OCI-LY3 (cell line): ENCODE measurements at regions not wholly inside any gene's neighbourhood (a gene's known extent, or its start where the extent isn't known, plus 50 kb on each side); places are given as distances from the start of the nearest gene placed in this dataset.

Experiments
- CTCF ChIP-seq: fragments of 200-600, 300-600 bp; sonication (generic); IDR thresholded peaks from 2 replicates; pipeline ENCODE4 v1.5.1; 2014; ENCODE audit warnings: antibody characterized with exemption, low read length, low read depth
- EZH2phosphoT487 ChIP-seq: fragments of 200-600 bp; shearing (Covaris generic); IDR thresholded peaks from 2 replicates; pipeline ENCODE4 v1.6.1; 2018; ENCODE audit warnings: antibody characterized with exemption, mixed run types, low read depth

DNA sequence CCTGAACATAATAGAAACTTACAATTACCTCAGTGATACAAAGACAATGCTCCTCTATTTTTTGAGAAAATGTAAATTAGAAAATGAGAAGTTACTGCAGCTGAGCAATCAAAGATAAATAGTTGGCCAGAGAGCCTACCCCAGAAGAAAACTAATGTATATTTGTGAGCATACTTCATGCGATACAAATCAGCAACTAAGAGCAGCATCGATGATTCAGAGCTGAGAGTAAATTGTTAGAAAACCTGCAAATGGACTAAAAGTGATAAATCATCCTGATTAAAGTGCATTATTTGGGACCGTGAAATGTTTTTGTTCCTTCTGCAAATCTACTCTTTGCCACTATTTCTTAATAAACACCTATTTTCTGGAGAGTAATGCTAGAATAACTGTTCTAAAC is 285.7 kb downstream of the PPP1R3A start:
- TF ChIP-seq CTCF: no peak
- TF ChIP-seq EZH2phosphoT487: no peak
